Type B pancreatic cell (in vitro differentiated cells): ENCODE measurements at regions not wholly inside any gene's neighbourhood (a gene's known extent, or its start where the extent isn't known, plus 50 kb on each side); places are given as distances from the start of the nearest gene placed in this dataset.

ENCODE experiments used
- DNase-seq: peaks from one replicate; pipeline ENCODE4 v3.0.0; 2021; ENCODE audit warnings: mixed read lengths; ENCODE audit not compliant: unreplicated experiment; ENCODE audit errors: extremely low spot score
- H3K27ac Mint-ChIP-seq: 2 replicates; pipeline ENCODE4 v1.8.0; 2021; ENCODE audit warnings: mild to moderate bottlenecking, mixed read lengths
- H3K27me3 Mint-ChIP-seq: 2 replicates; pipeline ENCODE4 v1.8.0; 2021; ENCODE audit warnings: mixed read lengths
- H3K36me3 Mint-ChIP-seq: 2 replicates; pipeline ENCODE4 v1.8.0; 2021; ENCODE audit warnings: mixed read lengths
- H3K4me1 Mint-ChIP-seq: one replicate; pipeline ENCODE4 v1.8.0; 2021; ENCODE audit warnings: mixed read lengths; ENCODE audit not compliant: unreplicated experiment
- H3K4me3 Mint-ChIP-seq: 2 replicates; pipeline ENCODE4 v1.8.0; 2021; ENCODE audit warnings: mild to moderate bottlenecking, mixed read lengths
- H3K9me3 Mint-ChIP-seq: 2 replicates; pipeline ENCODE4 v1.8.0; 2021; ENCODE audit warnings: mixed read lengths
- CTCF ChIP-seq: fragments of 200-600 bp; sonication (generic); conservative IDR thresholded peaks from 2 replicates; pipeline ENCODE4 v1.5.0; 2021; ENCODE audit warnings: antibody characterized with exemption, mild to moderate bottlenecking

GRCh38 chr18:25727281-25727985 is 363.0 kb downstream of the SS18 start:
- Mint-ChIP-seq H3K27me3 (peaks cover 3% of the 10 kb centered on the region), H3K36me3 (no peaks in the 10 kb centered on the region), H3K4me1 (peaks cover 18% of the 10 kb centered on the region), H3K4me3 (no peak overlapping the region), H3K9me3 (peaks cover 10% of the 10 kb centered on the region), H3K27ac (no peak overlapping the region)
- no peak for TF ChIP-seq CTCF
- no peak for DNase-seq

GRCh38 chr18:25726298-25726697 is 364.1 kb downstream of the SS18 start:
- H3K9me3 Mint-ChIP-seq, result peaks cover 10% of the 10 kb centered on the region
- peaks cover 18% of the 10 kb centered on the region for H3K4me1 Mint-ChIP-seq
- no peaks in the 10 kb centered on the region for H3K36me3 Mint-ChIP-seq
- H3K4me3 Mint-ChIP-seq, result no peak overlapping the region
- no peak for DNase-seq
- peaks cover 3% of the 10 kb centered on the region for H3K27me3 Mint-ChIP-seq
- no peak overlapping the region for H3K27ac Mint-ChIP-seq
- no peak for TF ChIP-seq CTCF

DNA sequence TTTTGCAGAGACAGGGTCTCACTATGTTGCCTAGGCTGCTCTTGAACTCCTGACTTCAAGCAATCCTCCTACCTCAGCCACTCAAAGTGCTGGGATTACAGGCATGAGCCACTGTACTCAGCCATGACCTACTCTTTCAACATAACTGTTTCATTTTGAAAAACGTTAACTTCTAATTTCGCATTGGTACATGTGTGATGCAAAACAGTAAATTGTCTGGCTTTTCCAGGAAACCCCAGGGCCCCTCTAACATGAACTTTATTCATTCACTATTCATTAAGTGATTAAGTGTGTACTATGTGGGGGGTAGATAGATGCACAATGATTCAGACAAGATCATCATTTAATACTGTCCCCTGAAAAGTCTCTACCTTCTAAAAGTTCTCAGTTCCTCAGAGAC is 364.9 kb downstream of the SS18 start:
- Mint-ChIP-seq H3K27ac (no peak overlapping the region), H3K9me3 (peaks cover 10% of the 10 kb centered on the region), H3K4me3 (no peak overlapping the region), H3K4me1 (peaks cover 18% of the 10 kb centered on the region), H3K27me3 (peaks cover 3% of the 10 kb centered on the region), H3K36me3 (no peaks in the 10 kb centered on the region)
- no peak for DNase-seq
- no peak for TF ChIP-seq CTCF

DNA sequence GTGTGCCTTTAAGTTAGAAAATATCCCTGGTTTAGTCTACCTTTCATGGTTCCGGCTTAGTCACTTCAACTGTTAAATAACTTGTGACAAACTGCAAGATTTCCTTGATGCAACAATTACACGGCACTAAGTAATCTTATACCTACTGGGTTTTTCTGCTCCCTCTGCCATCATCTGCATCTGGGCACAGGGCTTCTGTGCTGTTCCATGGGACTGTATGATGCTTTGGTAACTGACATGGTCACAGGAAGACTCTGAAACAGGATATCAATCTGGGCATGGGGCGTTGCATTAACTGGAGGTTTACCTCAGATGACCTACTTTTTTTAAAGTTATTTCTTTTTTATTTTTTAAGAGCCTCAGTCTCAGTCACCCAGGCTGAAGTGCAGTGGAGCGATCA is 365.4 kb downstream of the SS18 start:
- no peak overlapping the region for H3K27ac Mint-ChIP-seq
- peaks cover 3% of the 10 kb centered on the region for H3K27me3 Mint-ChIP-seq
- DNase-seq, result no peak
- TF ChIP-seq CTCF, result no peak
- no peaks in the 10 kb centered on the region for H3K36me3 Mint-ChIP-seq
- H3K4me1 Mint-ChIP-seq, result peaks cover 18% of the 10 kb centered on the region
- no peak overlapping the region for H3K4me3 Mint-ChIP-seq
- peaks cover 10% of the 10 kb centered on the region for H3K9me3 Mint-ChIP-seq

DNA sequence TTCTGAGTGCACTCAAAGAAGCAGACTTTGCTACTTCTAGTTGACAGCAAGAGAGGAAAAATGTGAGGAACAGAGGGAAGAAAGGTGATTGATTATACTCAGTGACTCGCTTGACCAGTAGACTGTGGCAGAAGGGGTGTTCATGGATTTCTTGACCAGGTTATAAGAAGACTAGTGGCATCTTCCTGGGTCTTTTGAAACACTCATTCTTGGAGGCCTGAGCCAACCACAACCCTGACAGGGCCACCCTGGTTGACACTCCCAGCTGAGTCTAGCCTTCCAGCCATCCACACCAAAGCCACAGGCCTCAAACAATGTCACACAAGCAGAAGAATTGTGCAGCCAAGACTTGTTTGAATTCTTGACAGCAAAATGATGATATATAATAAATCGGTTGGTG is 366.3 kb downstream of the SS18 start:
- no peak for DNase-seq
- no peaks in the 10 kb centered on the region for H3K36me3 Mint-ChIP-seq
- peaks cover 3% of the 10 kb centered on the region for H3K27me3 Mint-ChIP-seq
- TF ChIP-seq CTCF, result no peak
- H3K9me3 Mint-ChIP-seq, result peaks cover 10% of the 10 kb centered on the region
- no peak overlapping the region for H3K4me3 Mint-ChIP-seq
- peaks cover 13% of the 10 kb centered on the region for H3K4me1 Mint-ChIP-seq
- no peak overlapping the region for H3K27ac Mint-ChIP-seq
